Kidney glomerular epithelial cell (primary cell): ENCODE measurements at regions not wholly inside any gene's neighbourhood (a gene's known extent, or its start where the extent isn't known, plus 50 kb on each side); places are given as distances from the start of the nearest gene placed in this dataset.
A peak's percentile ranks its signal among the peaks of the same experiment; 100 is the strongest.

Source experiments
- DNase-seq: peaks from one replicate; lab custom pipeline; 2025; lab: John Stamatoyannopoulos, UW

DNA sequence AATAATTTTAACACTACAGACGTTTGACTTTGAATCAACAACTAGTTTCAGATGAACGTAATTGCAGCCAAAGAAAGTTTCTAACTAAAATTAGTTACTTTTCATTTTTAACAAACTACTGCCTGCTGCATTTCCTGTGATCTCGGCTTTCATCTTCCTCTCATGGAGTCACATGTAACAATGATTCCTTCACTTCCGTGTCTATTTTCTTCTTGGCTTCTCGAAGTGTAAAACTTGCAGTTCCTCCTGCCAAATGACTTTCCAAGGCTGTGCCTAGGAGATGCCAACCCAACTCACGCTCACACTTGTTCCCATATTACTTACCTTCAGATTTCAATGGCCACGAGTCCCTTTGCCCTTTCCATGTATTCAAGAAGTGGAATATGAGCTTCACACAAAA lies 1406.3 kb upstream of the CELF4 start:
- DNase-seq = no peak

DNA sequence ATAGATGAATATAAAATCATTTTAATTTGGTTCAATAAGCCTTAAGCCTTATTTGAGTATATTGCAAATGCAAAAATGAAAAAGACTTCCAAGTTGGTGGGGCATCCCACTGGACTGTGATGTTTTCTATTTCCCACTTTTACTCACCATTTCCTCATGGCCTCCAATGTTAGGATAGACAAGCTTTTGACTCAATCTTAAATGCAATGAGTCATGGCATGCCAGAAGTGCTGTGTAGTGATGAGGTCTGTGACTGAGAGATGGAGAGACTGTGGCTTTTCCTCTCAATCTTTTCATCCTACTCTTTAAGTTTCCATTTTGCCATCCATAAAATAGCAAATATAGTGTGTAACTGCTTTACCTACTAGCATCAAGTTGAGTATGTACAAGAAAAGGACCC lies 1401.2 kb upstream of the CELF4 start:
- peak; percentile 37 for DNase-seq

- DNase-seq = no peak
Observed at GRCh38 chr18:38963943-38964660, 1398.5 kb upstream of the CELF4 start.

- no peak for DNase-seq
Observed at GRCh38 chr18:38961880-38962279, 1396.3 kb upstream of the CELF4 start.

- DNase-seq = no peak
Observed at GRCh38 chr18:38957736-38958135, 1392.1 kb upstream of the CELF4 start.

DNA sequence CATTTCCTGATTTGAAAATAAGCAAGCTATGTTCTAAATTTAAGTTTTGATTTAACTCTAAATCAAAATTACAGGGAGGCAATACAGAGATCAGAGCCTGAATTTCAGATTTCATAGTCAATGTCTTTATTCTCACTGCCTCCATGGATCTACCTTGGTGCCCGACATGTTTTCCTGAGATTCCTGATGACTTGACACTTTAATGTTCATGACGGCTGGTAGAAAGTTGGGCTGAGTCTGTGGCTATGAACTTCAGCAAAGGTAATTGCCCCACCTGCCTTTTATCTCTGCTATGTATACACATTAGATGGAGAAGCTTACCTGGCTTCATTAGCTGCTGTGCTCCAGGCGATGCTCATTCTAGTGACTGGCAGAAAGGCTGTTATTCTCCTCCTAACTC lies 1390.5 kb upstream of the CELF4 start:
- DNase-seq = no peak

- DNase-seq = no peak
Observed at GRCh38 chr18:38951633-38952032, 1386.0 kb upstream of the CELF4 start.

DNA sequence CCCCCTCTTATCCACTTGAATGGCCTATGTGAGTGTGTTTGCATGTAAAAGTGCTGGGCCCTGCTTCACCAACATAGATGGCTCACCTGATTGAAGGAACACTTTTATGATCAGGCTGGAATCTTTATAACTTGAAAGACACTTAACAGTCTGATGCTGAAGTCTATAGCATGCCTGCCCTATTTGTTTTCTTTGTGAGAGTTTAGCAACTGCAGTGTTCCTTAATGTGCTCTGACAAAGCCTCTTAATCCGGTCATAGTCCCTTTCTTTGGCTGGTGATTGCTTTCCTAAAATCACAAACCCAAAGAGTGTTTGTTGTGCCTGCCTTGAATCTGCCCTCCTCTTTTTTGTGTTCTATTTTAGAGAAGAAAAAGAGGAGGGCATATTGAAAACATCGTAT lies 1382.8 kb upstream of the CELF4 start:
- DNase-seq = no peak

GRCh38 chr18:38944446-38945024 lies 1378.9 kb upstream of the CELF4 start:
- no peak for DNase-seq

GRCh38 chr18:38941711-38942561 lies 1376.3 kb upstream of the CELF4 start:
- no peak for DNase-seq

- DNase-seq = peak; percentile 92
Observed at GRCh38 chr18:38940863-38941531, 1375.4 kb upstream of the CELF4 start.

DNA sequence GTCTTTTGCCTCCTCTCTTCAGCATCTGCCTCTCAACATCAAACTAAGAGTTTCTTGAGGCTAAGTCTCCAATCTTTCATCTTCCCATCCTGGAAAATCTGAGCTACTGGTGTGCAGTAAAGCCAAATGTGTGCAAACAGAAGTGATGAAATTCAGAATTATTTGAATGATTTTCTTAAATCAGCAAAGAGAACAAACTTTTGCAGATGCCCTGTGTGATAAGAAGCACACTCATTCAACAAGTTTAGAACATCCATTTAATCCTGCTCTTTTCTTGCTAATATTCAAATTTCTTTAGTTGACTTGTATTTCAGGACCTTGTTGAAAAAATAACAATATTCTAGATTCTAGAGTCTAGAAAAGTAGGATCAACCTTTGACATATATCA lies 1374.9 kb upstream of the CELF4 start:
- no peak for DNase-seq

GRCh38 chr18:38933910-38934510 lies 1368.4 kb upstream of the CELF4 start:
- DNase-seq = peak; percentile 2

DNA sequence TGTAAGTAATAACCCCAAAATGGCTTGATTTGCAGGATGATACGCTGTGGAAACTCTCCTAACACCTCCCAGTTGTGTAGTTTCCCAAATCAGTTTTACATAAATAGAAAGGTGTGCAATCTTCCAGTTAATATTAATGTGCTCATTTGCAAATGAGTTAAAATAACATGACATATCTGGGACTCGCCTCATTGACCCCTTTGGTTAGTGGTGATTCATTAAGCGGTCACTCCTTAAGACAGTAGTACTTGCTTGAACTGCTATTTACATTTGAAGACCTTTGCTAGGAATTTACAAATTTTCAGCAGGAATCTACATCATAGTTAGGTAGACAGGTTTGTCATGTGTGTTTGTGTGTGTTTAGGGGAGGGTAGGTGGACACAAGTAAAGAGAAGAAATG lies 1367.7 kb upstream of the CELF4 start:
- DNase-seq = peak; percentile 68

GRCh38 chr18:38932752-38933151 lies 1367.2 kb upstream of the CELF4 start:
- DNase-seq = no peak

- no peak for DNase-seq
Observed at GRCh38 chr18:38931754-38932050, 1366.1 kb upstream of the CELF4 start.

DNA sequence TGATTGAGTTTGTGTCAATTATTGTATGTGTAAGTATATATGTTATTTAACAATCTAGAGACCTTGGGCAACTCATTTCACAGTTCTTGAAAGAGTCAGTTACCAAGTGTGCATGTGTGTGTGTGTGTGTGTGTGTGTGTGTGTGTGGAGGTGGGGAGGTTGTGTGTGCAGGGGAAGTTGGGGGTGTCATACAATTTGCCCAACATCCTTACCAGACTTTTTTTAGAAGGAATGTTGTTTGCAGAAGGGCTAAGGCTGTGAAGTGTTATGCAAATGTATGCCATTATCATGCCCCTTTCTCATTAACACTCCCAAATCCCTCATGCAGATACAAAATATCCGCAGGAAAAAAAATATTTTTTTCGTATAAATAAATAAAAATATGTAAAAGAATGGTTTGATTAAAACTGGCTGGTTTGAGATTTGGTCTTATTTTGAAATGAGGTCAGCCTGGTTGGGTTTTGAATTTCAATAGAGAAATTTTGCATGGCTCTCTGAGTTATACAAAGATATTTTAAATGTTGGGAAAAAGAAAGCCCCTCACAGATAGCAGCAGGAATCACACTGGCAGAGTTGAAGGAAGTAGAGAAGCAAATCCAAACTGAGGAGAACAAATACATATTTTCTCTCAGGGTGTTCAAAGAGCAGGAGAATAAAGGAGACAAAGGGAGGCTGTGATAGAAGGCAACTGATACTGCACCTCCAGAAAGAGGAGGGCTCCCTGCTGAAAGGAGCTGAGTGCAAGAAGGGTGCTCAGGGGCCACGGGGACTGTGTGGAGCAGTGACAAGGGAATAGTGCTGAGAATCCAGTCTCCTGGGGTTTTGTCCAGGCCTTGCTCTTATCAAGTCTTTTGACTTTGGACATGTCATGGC lies 1365.5 kb upstream of the CELF4 start:
- no peak for DNase-seq

GRCh38 chr18:38923540-38923939 lies 1357.9 kb upstream of the CELF4 start:
- DNase-seq = no peak

DNA sequence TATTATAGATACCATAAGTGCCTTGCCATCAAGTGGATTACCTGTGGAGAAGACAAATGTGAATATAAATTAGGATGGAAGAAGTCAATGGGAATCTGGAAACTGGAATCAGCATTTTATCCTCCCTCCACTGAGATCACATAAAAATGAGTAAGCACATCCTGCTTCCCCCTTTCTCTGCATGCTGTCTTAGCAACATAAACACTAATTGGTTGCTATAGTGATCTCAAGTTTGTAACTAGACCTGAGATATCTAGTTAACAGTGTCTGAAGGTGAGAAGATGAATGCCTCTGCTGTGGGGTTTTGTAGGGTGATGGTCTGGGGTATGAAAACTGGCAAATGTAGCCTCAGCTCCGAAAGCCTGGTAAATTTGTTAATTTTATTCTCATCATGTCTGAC lies 1357.5 kb upstream of the CELF4 start:
- peak; percentile 39 for DNase-seq

DNA sequence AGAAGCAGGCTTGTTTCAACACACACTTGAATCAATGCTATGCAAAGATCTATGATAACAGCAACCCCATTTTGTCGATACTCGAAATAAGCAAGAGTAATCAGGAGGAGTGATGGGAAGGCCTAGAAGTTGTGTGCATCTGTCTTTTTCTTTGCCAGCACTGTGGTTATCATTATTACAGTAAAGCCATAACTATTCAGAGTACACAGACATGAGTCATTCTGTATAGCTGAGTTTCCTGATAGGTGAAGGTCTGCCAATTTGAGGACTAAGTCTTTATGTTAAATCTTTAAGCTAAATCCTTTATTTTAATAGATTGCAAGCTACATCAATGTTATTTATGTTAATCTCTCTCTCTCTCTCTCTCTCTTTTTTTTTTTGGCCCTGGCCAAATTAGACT lies 1344.4 kb upstream of the CELF4 start:
- no peak for DNase-seq

DNA sequence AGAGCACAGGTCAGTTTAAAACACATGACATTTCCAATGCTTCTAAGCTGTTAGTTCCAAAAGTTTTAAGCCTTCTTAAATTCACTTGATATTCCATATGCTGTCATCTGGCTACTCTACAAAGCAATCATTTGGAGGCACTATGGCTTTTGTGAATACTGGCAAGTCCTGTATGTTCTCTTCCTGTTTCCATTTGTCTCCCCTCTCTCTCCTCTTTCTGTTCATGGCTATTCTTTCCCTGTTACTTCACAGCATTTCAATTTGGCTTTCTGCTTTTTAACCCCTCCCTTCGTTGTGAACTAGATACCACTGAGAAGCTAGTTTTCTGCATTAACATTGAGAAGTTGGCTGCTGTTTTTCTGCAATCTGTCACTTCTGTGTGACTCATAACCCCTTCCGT lies 1337.2 kb upstream of the CELF4 start:
- no peak for DNase-seq
